MM.1S (cell line): ENCODE measurements at regions not wholly inside any gene's neighbourhood (a gene's known extent, or its start where the extent isn't known, plus 50 kb on each side); places are given as distances from the start of the nearest gene placed in this dataset.

Source experiments
- DNase-seq: peaks from one replicate; pipeline ENCODE4 v3.0.0-alpha.2; 2015
- H2AFZ ChIP-seq: fragments of 300-600 bp; sonication (generic); 2 replicates; pipeline ENCODE4 v1.6.0; 2016; ENCODE audit warnings: antibody characterized with exemption, low read length
- H3F3A ChIP-seq: fragments of 300-600 bp; sonication (generic); 2 replicates; pipeline ENCODE4 v1.6.1; 2016; ENCODE audit warnings: mild to moderate bottlenecking, antibody characterized with exemption, low read length, moderate library complexity, mixed read lengths; ENCODE audit not compliant: insufficient read depth
- H3K27ac ChIP-seq: fragments of 300-600 bp; sonication (generic); 2 replicates; pipeline ENCODE4 v1.5.1; 2016; ENCODE audit warnings: mild to moderate bottlenecking, low read length
- H3K27me3 ChIP-seq: fragments of 300-600 bp; sonication (generic); replicated peaks from 2 replicates; pipeline ENCODE4 v1.6.0; 2016; ENCODE audit warnings: low read length; ENCODE audit not compliant: insufficient read depth
- H3K36me3 ChIP-seq: fragments of 300-600 bp; sonication (generic); replicated peaks from 2 replicates; pipeline ENCODE4 v1.6.1; 2016; ENCODE audit warnings: mild to moderate bottlenecking, low read length, mixed read lengths; ENCODE audit not compliant: insufficient read depth
- H3K4me1 ChIP-seq: fragments of 300-600 bp; sonication (generic); 2 replicates; pipeline ENCODE4 v1.6.1; 2016; ENCODE audit warnings: low read length, mixed read lengths
- H3K4me2 ChIP-seq: fragments of 300-600 bp; sonication (generic); 2 replicates; pipeline ENCODE4 v1.6.0; 2016; ENCODE audit warnings: low read depth, low read length
- H3K4me3 ChIP-seq: fragments of 300-600 bp; sonication (generic); 2 replicates; pipeline ENCODE4 v1.5.1; 2016; ENCODE audit warnings: low read length, mixed read lengths
- H3K79me2 ChIP-seq: fragments of 300-600 bp; sonication (generic); 2 replicates; pipeline ENCODE4 v1.6.1; 2016; ENCODE audit warnings: mixed run types, low read length, mixed read lengths
- H3K9ac ChIP-seq: fragments of 300-600 bp; sonication (generic); 2 replicates; pipeline ENCODE4 v1.6.1; 2016; ENCODE audit warnings: low read length, mixed read lengths
- H3K9me2 ChIP-seq: fragments of 300-600 bp; sonication (generic); replicated peaks from 2 replicates; pipeline ENCODE4 v1.6.1; 2016; ENCODE audit warnings: mild to moderate bottlenecking, low read length, mixed read lengths; ENCODE audit not compliant: insufficient read depth
- H3K9me3 ChIP-seq: fragments of 300-600 bp; sonication (generic); replicated peaks from 2 replicates; pipeline ENCODE4 v1.6.1; 2016; ENCODE audit warnings: mild to moderate bottlenecking, low read length, mixed read lengths; ENCODE audit not compliant: insufficient read depth
- H4K20me1 ChIP-seq: fragments of 300-600 bp; sonication (generic); 2 replicates; pipeline ENCODE4 v1.6.1; 2016; ENCODE audit warnings: mild to moderate bottlenecking, low read length, moderate library complexity, mixed read lengths; ENCODE audit not compliant: insufficient read depth
- CTCF ChIP-seq: fragments of 300-600 bp; sonication (generic); IDR thresholded peaks from 2 replicates; pipeline ENCODE4 v1.5.1; 2016; ENCODE audit warnings: antibody characterized with exemption, low read length, mixed read lengths
- EZH2 ChIP-seq: fragments of 300-600 bp; sonication (generic); optimal IDR thresholded peaks from 2 replicates; pipeline ENCODE3; 2017; ENCODE audit warnings: low read depth, mild to moderate bottlenecking, antibody characterized with exemption, low read length, mixed read lengths
- EZH2phosphoT487 ChIP-seq: fragments of 300-600 bp; sonication (generic); IDR thresholded peaks from 2 replicates; pipeline ENCODE4 v1.6.1; 2018; ENCODE audit warnings: antibody characterized with exemption, low read length

GRCh38 chr4:74649193-74649592, 145.1 kb downstream of the BTC start:
- TF ChIP-seq CTCF: no peak
- TF ChIP-seq EZH2: no peak
- no peak for TF ChIP-seq EZH2phosphoT487
- Histone ChIP-seq H3K4me2 (no peak overlapping the region), H4K20me1 (no peaks in the 10 kb centered on the region), H3K4me3 (no peak overlapping the region), H3K27me3 (no peaks in the 10 kb centered on the region), H3F3A (no peaks in the 10 kb centered on the region), H3K9ac (no peak overlapping the region), H3K79me2 (no peaks in the 10 kb centered on the region), H3K9me3 (no peaks in the 10 kb centered on the region), H3K27ac (no peak overlapping the region), H3K36me3 (no peaks in the 10 kb centered on the region), H3K4me1 (no peaks in the 10 kb centered on the region), H3K9me2 (no peaks in the 10 kb centered on the region), H2AFZ (no peak overlapping the region)
- DNase-seq: no peak

GRCh38 chr4:74651198-74651597, 143.1 kb downstream of the BTC start:
- Histone ChIP-seq H3K9ac (no peak overlapping the region), H3K9me3 (no peaks in the 10 kb centered on the region), H3K4me2 (no peak overlapping the region), H3K79me2 (no peaks in the 10 kb centered on the region), H3K27ac (no peak overlapping the region), H3K9me2 (no peaks in the 10 kb centered on the region), H3K4me1 (no peaks in the 10 kb centered on the region), H3F3A (no peaks in the 10 kb centered on the region), H3K27me3 (no peaks in the 10 kb centered on the region), H3K36me3 (no peaks in the 10 kb centered on the region), H4K20me1 (no peaks in the 10 kb centered on the region), H3K4me3 (no peak overlapping the region), H2AFZ (no peak overlapping the region)
- DNase-seq: no peak
- TF ChIP-seq CTCF (no peak), EZH2 (no peak), EZH2phosphoT487 (no peak)

GRCh38 chr4:74653331-74654229, 140.7 kb downstream of the BTC start:
- no peak for TF ChIP-seq EZH2phosphoT487
- TF ChIP-seq CTCF: no peak
- TF ChIP-seq EZH2: no peak
- Histone ChIP-seq H3K4me3 (no peak overlapping the region), H3K4me1 (no peaks in the 10 kb centered on the region), H3K79me2 (no peaks in the 10 kb centered on the region), H3K27me3 (no peaks in the 10 kb centered on the region), H2AFZ (no peak overlapping the region), H3K4me2 (no peak overlapping the region), H3K36me3 (no peaks in the 10 kb centered on the region), H3K27ac (no peak overlapping the region), H4K20me1 (no peaks in the 10 kb centered on the region), H3K9me3 (no peaks in the 10 kb centered on the region), H3K9me2 (no peaks in the 10 kb centered on the region), H3F3A (no peaks in the 10 kb centered on the region), H3K9ac (no peak overlapping the region)
- DNase-seq: no peak
